ENCODE measurements at regions not wholly inside any gene's neighbourhood (a gene's known extent, or its start where the extent isn't known, plus 50 kb on each side); places are given as distances from the start of the nearest gene placed in this dataset.

- no peaks in the 10 kb centered on the region for H3K36me3 ChIP-seq (ENCODE audit: control insufficient read depth, insufficient read depth, low read length)
- TF ChIP-seq CTCF (conservative IDR thresholded peaks at IDR 0.05 in 1 of 2, IDR thresholded peaks at IDR 0.05 in 1 of 2; ENCODE audit: low read depth in 1 of 2, low read length in 2 of 2) (no peak), EZH2 (IDR thresholded peaks at IDR 0.05; ENCODE audit: low read length, missing control alignments) (no peak)
- no peak overlapping the region for H3K4me2 ChIP-seq (ENCODE audit: extremely low read depth, insufficient read depth, low read length)
- H3K9me3 ChIP-seq (ENCODE audit: control insufficient read depth, insufficient read depth, low read depth, low read length) = no peaks in the 10 kb centered on the region
- no peaks in the 10 kb centered on the region for H3K4me1 ChIP-seq (ENCODE audit: control insufficient read depth, extremely low read depth, insufficient read depth, low read length)
- no peak overlapping the region for H2AFZ ChIP-seq (ENCODE audit: low read length)
- H3K27ac ChIP-seq (ENCODE audit: insufficient read depth, low read length) = no peak overlapping the region
- no peaks in the 10 kb centered on the region for H4K20me1 ChIP-seq (ENCODE audit: control insufficient read depth, extremely low read depth, insufficient read depth, low read length)
- no peak for DNase-seq (ENCODE audit: low read depth in 2 of 2)
- H3K4me3 ChIP-seq (replicated peaks in 1 of 4; ENCODE audit: control extremely low read depth in 1 of 4, insufficient read depth in 1 of 4, low read depth in 3 of 4, low read length in 4 of 4) = no peak overlapping the region
- no peaks in the 10 kb centered on the region for H3K79me2 ChIP-seq (ENCODE audit: control insufficient read depth, insufficient read depth, low read length)
- no peak overlapping the region for H3K9ac ChIP-seq (ENCODE audit: insufficient read depth, low read length)
- H3K27me3 ChIP-seq (ENCODE audit: control insufficient read depth, insufficient read depth, low read length) = no peaks in the 10 kb centered on the region
These were observed 61.2 kb upstream of the BCL11B start for GRCh38 chr14:99333214-99333613.

- H3K27ac ChIP-seq (ENCODE audit: insufficient read depth, low read length) = no peak overlapping the region
- H3K4me1 ChIP-seq (ENCODE audit: control insufficient read depth, extremely low read depth, insufficient read depth, low read length) = no peaks in the 10 kb centered on the region
- TF ChIP-seq CTCF (conservative IDR thresholded peaks at IDR 0.05 in 1 of 2, IDR thresholded peaks at IDR 0.05 in 1 of 2; ENCODE audit: low read depth in 1 of 2, low read length in 2 of 2) = no peak
- TF ChIP-seq EZH2 (IDR thresholded peaks at IDR 0.05; ENCODE audit: low read length, missing control alignments) = no peak
- H3K4me3 ChIP-seq (replicated peaks in 1 of 4; ENCODE audit: control extremely low read depth in 1 of 4, insufficient read depth in 1 of 4, low read depth in 3 of 4, low read length in 4 of 4) = no peak overlapping the region
- no peak for DNase-seq (ENCODE audit: low read depth in 2 of 2)
- H3K4me2 ChIP-seq (ENCODE audit: extremely low read depth, insufficient read depth, low read length) = no peak overlapping the region
- no peak overlapping the region for H3K9ac ChIP-seq (ENCODE audit: insufficient read depth, low read length)
- H3K27me3 ChIP-seq (ENCODE audit: control insufficient read depth, insufficient read depth, low read length) = no peaks in the 10 kb centered on the region
- no peaks in the 10 kb centered on the region for H4K20me1 ChIP-seq (ENCODE audit: control insufficient read depth, extremely low read depth, insufficient read depth, low read length)
- H3K9me3 ChIP-seq (ENCODE audit: control insufficient read depth, insufficient read depth, low read depth, low read length) = no peaks in the 10 kb centered on the region
- H3K79me2 ChIP-seq (ENCODE audit: control insufficient read depth, insufficient read depth, low read length) = no peaks in the 10 kb centered on the region
- no peak overlapping the region for H2AFZ ChIP-seq (ENCODE audit: low read length)
- no peaks in the 10 kb centered on the region for H3K36me3 ChIP-seq (ENCODE audit: control insufficient read depth, insufficient read depth, low read length)
These were observed 59.8 kb upstream of the BCL11B start for GRCh38 chr14:99331811-99332210.

GRCh38 chr14:99330316-99331240, 58.6 kb upstream of the BCL11B start:
- Histone ChIP-seq H3K36me3 (ENCODE audit: control insufficient read depth, insufficient read depth, low read length) (no peaks in the 10 kb centered on the region), H3K4me2 (ENCODE audit: extremely low read depth, insufficient read depth, low read length) (no peak overlapping the region), H3K4me3 (replicated peaks in 1 of 4; ENCODE audit: control extremely low read depth in 1 of 4, insufficient read depth in 1 of 4, low read depth in 3 of 4, low read length in 4 of 4) (no peak overlapping the region), H3K9me3 (ENCODE audit: control insufficient read depth, insufficient read depth, low read depth, low read length) (no peaks in the 10 kb centered on the region), H3K79me2 (ENCODE audit: control insufficient read depth, insufficient read depth, low read length) (no peaks in the 10 kb centered on the region), H4K20me1 (ENCODE audit: control insufficient read depth, extremely low read depth, insufficient read depth, low read length) (no peaks in the 10 kb centered on the region), H2AFZ (ENCODE audit: low read length) (no peak overlapping the region), H3K9ac (ENCODE audit: insufficient read depth, low read length) (no peak overlapping the region), H3K27me3 (ENCODE audit: control insufficient read depth, insufficient read depth, low read length) (no peaks in the 10 kb centered on the region), H3K4me1 (ENCODE audit: control insufficient read depth, extremely low read depth, insufficient read depth, low read length) (no peaks in the 10 kb centered on the region), H3K27ac (ENCODE audit: insufficient read depth, low read length) (no peak overlapping the region)
- no peak for DNase-seq (ENCODE audit: low read depth in 2 of 2)
- TF ChIP-seq CTCF (conservative IDR thresholded peaks at IDR 0.05 in 1 of 2, IDR thresholded peaks at IDR 0.05 in 1 of 2; ENCODE audit: low read depth in 1 of 2, low read length in 2 of 2) (no peak), EZH2 (IDR thresholded peaks at IDR 0.05; ENCODE audit: low read length, missing control alignments) (no peak)
